PC-3 (cell line): ENCODE measurements at regions not wholly inside any gene's neighbourhood (a gene's known extent, or its start where the extent isn't known, plus 50 kb on each side); places are given as distances from the start of the nearest gene placed in this dataset.
A peak's percentile ranks its signal among the peaks of the same experiment; 100 is the strongest.

ENCODE experiments used
- ATAC-seq: fragments of 200-7000 bp; cut with Tn5 transposase; 2 replicates; pipeline ENCODE4 v1.9.1; 2020; ENCODE audit warnings: mild to moderate bottlenecking, moderate library complexity
- BruUV-seq: library from RNA; stranded (reverse); fragments of 400-500 nt; replicated peaks from 2 replicates; lab custom pipeline; 2021; lab: Mats Ljungman, UMichigan
- CTCF ChIA-PET: fragments of 300-600 bp; sonication (Branson Sonifier 250); formaldehyde crosslinking; loops from one replicate; lab custom pipeline; 2022; ENCODE audit warnings: antibody characterized with exemption; lab: Charles Lee
- POLR2A ChIA-PET: fragments of 300-600 bp; sonication (Branson Sonifier 250); formaldehyde crosslinking; loops from one replicate; lab custom pipeline; 2022; ENCODE audit warnings: antibody characterized with exemption; ENCODE audit not compliant: unreplicated experiment; lab: Charles Lee
- DNase-seq: peaks from one replicate; pipeline ENCODE4 v3.0.0-alpha.2; 2015
- H2AFZ ChIP-seq: fragments of 300-600 bp; sonication (generic); 2 replicates; pipeline ENCODE4 v1.6.0; 2016; ENCODE audit warnings: antibody characterized with exemption, low read length
- H3F3A ChIP-seq: fragments of 300-600 bp; sonication (generic); one replicate; pipeline ENCODE4 v1.6.0; 2017; ENCODE audit warnings: antibody characterized with exemption, low read length, control low read depth, mild to moderate bottlenecking; ENCODE audit not compliant: unreplicated experiment
- H3K27ac ChIP-seq: fragments of 300-600 bp; sonication (generic); 2 replicates; pipeline ENCODE4 v1.5.1; 2016; ENCODE audit warnings: mild to moderate bottlenecking, low read length
- H3K27me3 ChIP-seq: fragments of 300-600 bp; sonication (generic); 2 replicates; pipeline ENCODE4 v1.6.1; 2016; ENCODE audit warnings: low read length, mixed read lengths
- H3K36me3 ChIP-seq: fragments of 300-600 bp; sonication (generic); 2 replicates; pipeline ENCODE4 v1.6.1; 2016; ENCODE audit warnings: low read depth, mixed run types, low read length, mixed read lengths
- H3K4me1 ChIP-seq: fragments of 300-600 bp; sonication (generic); 2 replicates; pipeline ENCODE4 v1.5.1; 2016; ENCODE audit warnings: low read length; ENCODE audit not compliant: insufficient read depth
- H3K4me2 ChIP-seq: fragments of 300-600 bp; sonication (generic); 2 replicates; pipeline ENCODE4 v1.6.0; 2016; ENCODE audit warnings: low read length
- H3K4me3 ChIP-seq: fragments of 300-600 bp; sonication (generic); 2 replicates; pipeline ENCODE4 v1.5.1; 2016; ENCODE audit warnings: mild to moderate bottlenecking, low read length, mixed read lengths
- H3K79me2 ChIP-seq: fragments of 300-600 bp; sonication (generic); 2 replicates; pipeline ENCODE4 v1.6.1; 2017; ENCODE audit warnings: low read length, mixed read lengths
- H3K9ac ChIP-seq: fragments of 300-600 bp; sonication (generic); 2 replicates; pipeline ENCODE4 v1.6.0; 2016; ENCODE audit warnings: mild to moderate bottlenecking, low read length
- H3K9me2 ChIP-seq: fragments of 300-600 bp; sonication (generic); replicated peaks from 2 replicates; pipeline ENCODE4 v1.6.1; 2016; ENCODE audit warnings: mixed run types, low read length, mixed read lengths
- H3K9me3 ChIP-seq: fragments of 300-600 bp; sonication (generic); 2 replicates; pipeline ENCODE4 v1.6.1; 2016; ENCODE audit warnings: low read length, mixed read lengths
- H4K20me1 ChIP-seq: fragments of 300-600 bp; sonication (generic); 2 replicates; pipeline ENCODE4 v1.6.1; 2016; ENCODE audit warnings: low read length, mixed read lengths
- CTCF ChIP-seq: fragments of 300-600 bp; sonication (generic); conservative IDR thresholded peaks from 2 replicates; pipeline ENCODE4 v1.5.1; 2017; ENCODE audit warnings: antibody characterized with exemption, low read depth, mild to moderate bottlenecking, low read length
- EZH2 ChIP-seq: fragments of 300-600 bp; sonication (generic); IDR thresholded peaks from one replicate; pipeline ENCODE4 v1.6.1; 2017; ENCODE audit warnings: antibody characterized with exemption, mild to moderate bottlenecking, low read length; ENCODE audit not compliant: unreplicated experiment
- EZH2phosphoT487 ChIP-seq: fragments of 300-600 bp; sonication (generic); IDR thresholded peaks from 2 replicates; pipeline ENCODE4 v1.6.1; 2018; ENCODE audit warnings: mild to moderate bottlenecking, antibody characterized with exemption, low read length, borderline replicate concordance
- intact Hi-C: fragments of 100-400 bp; cut with micrococcal nuclease; formaldehyde crosslinking; loops from 2 replicates; pipeline ENCODE4 v1.9.0; 2023

- Histone ChIP-seq H3K9ac (no peak overlapping the region), H3K9me3 (no peaks in the 10 kb centered on the region), H2AFZ (peak overlapping the region; percentile 55), H3K9me2 (no peaks in the 10 kb centered on the region), H3K27ac (no peak overlapping the region), H3F3A (no peaks in the 10 kb centered on the region), H3K4me2 (peak overlapping the region; percentile 67), H3K27me3 (no peaks in the 10 kb centered on the region), H4K20me1 (no peaks in the 10 kb centered on the region), H3K4me1 (0 out of 2 replicates have a peak, but pooled peaks cover 3% of the 10 kb centered on the region), H3K79me2 (no peaks in the 10 kb centered on the region), H3K36me3 (no peaks in the 10 kb centered on the region), H3K4me3 (peak overlapping the region; percentile 40)
- no peak for TF ChIP-seq EZH2
- no peak for DNase-seq
- ChIA-PET POLR2A (no interaction called here), CTCF (no interaction called here)
- no TSS peak for BruUV-seq
- ATAC-seq, result peak; percentile 55
- intact Hi-C loops, result no loop called here
Measured at GRCh38 chr7:45342236-45342635, 184.6 kb downstream of the RAMP3 start.

- peaks cover 15% of the 10 kb centered on the region for H3K4me1 ChIP-seq
- H3K27me3 ChIP-seq, result no peaks in the 10 kb centered on the region
- H3K9me2 ChIP-seq, result no peaks in the 10 kb centered on the region
- intact Hi-C loops, result no loop called here
- DNase-seq (no peak), ATAC-seq (no peak)
- no peak overlapping the region for H3K4me3 ChIP-seq
- H3K9me3 ChIP-seq, result no peaks in the 10 kb centered on the region
- TF ChIP-seq EZH2 (no peak), CTCF (no peak), EZH2phosphoT487 (no peak)
- no peak overlapping the region; the same call in 1 of the 2 replicates for H2AFZ ChIP-seq
- ChIA-PET CTCF (no interaction called here), POLR2A (no interaction called here)
- H3K9ac ChIP-seq, result no peak overlapping the region
- no peaks in the 10 kb centered on the region for H3K79me2 ChIP-seq
- no peaks in the 10 kb centered on the region for H3F3A ChIP-seq
- no peaks in the 10 kb centered on the region for H3K36me3 ChIP-seq
- H3K27ac ChIP-seq, result no peak overlapping the region
- H4K20me1 ChIP-seq, result no peaks in the 10 kb centered on the region
- no TSS peak for BruUV-seq
- no peak overlapping the region for H3K4me2 ChIP-seq
Measured at GRCh38 chr7:45343746-45344145, 186.2 kb downstream of the RAMP3 start.

- TF ChIP-seq EZH2phosphoT487 (no peak), EZH2 (no peak), CTCF (no peak)
- H3K4me3 ChIP-seq, result no peak overlapping the region
- no peaks in the 10 kb centered on the region for H3F3A ChIP-seq
- peaks cover 11% of the 10 kb centered on the region for H3K4me1 ChIP-seq
- DNase-seq (peak; percentile 80), ATAC-seq (peak; percentile 84)
- peak overlapping the region; percentile 8; the same call in 1 of the 2 replicates for H3K4me2 ChIP-seq
- no peaks in the 10 kb centered on the region for H3K27me3 ChIP-seq
- no peaks in the 10 kb centered on the region for H3K79me2 ChIP-seq
- no peaks in the 10 kb centered on the region for H3K9me2 ChIP-seq
- intact Hi-C loops, result no loop called here
- no peaks in the 10 kb centered on the region for H4K20me1 ChIP-seq
- ChIA-PET POLR2A (no interaction called here), CTCF (no interaction called here)
- H3K27ac ChIP-seq, result no peak overlapping the region
- no peaks in the 10 kb centered on the region for H3K36me3 ChIP-seq
- H3K9ac ChIP-seq, result no peak overlapping the region
- no peaks in the 10 kb centered on the region for H3K9me3 ChIP-seq
- H2AFZ ChIP-seq, result no peak overlapping the region
- no TSS peak for BruUV-seq
Measured at GRCh38 chr7:45347804-45348203, 190.2 kb downstream of the RAMP3 start.
